ENCODE measurements at regions not wholly inside any gene's neighbourhood (a gene's known extent, or its start where the extent isn't known, plus 50 kb on each side); places are given as distances from the start of the nearest gene placed in this dataset.
"Not testable (repeated sequence)": the region's sequence is repeated elsewhere in the genome, so short reads cannot be mapped to it uniquely, and the experiment has no call there.

- DNase-seq = peak in 1 of 2 donors; percentile 10
Measured at GRCh38 chr12:46516933-46517578, 144.5 kb upstream of the SLC38A2 start.

DNA sequence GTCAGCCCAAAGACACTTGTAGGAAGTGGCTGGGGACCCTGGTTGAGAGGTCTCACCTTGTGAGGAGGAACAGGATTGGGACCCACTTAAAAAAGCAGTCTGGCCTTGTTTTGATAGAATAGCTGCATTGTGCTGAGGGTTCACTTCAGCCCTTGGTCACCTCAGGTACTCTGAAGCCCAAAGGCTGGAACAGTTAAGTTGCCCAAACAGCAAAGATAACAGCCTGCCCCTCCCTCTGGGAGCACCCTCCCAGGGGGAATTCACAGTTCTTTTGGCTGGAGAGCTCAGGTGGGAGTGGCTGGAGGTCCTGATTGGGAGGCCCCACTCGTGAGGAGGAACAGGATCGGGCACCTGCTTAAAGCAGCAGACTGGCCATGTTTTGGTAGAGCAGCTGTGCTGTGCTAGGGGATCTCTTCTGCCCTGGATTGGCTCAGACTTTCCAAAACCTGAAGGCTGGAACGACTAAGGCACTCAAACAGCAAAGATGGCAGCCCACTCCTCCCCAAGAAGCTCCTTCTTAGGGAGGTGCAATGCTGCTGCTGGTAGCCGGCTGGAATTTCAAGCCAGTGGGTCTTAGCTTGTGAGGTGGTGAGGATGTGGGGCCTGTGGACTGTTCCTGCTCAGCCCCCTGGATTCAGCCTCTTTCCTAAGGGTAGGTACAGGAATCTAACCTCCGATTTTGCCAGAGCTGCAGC lies 143.8 kb upstream of the SLC38A2 start:
- no peak for DNase-seq

DNA sequence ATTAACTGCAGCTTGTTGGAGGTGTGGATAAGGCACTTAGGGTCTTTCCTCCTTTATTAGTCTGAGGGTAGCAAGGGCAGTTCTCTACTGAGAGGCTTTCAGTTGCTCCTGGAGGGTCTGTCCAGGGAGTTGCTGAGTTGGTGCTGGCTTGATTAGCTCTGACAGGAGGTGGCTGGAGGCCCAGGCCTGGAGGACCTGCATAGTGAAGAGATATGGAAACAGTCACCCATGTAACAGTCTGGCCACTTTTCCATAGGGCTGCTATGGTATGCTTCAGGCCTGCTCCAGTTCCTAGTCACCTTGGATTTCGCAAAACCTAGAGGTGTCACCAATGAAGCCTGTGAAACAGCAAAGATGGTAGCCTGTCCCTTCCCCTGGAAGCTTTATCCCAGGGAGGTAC lies 143.3 kb upstream of the SLC38A2 start:
- DNase-seq = no peak

DNA sequence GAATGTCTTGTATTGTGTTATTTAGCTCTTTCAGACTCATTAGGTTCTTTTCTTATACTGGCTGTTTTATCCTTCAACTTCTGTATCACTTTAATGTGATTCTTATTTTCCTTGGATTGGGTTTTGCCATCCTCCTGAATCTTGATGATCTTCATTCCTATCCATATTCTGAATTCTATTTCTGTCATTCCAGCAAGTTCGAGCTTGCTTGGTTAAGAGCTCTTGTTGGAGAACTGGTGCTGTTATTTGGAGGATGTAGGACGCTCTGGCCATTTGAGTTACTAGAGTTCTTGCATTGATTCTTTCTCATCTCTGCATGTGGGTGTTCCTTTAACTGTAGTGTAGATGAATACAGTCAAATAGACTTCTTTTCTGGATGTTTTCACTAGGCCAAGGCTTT lies 142.3 kb upstream of the SLC38A2 start:
- DNase-seq = no peak

DNA sequence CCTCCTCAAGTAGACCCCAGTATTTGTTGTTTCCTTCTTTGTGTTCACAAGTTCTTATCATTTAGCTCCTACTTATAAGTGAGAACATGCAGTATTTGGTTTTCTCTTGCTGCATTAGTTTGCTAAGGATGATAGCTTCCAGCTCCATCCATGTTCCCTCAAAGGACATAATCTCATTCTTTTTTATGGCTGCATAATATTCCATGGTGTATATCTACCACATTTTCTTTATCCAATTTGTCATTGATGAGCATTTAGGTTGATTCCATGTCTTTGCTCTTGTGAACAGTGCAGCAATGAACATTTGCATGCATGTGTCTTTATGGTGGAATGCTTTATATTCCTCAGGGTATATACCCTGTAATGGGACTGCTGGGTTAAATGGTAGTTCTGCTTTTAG lies 137.7 kb upstream of the SLC38A2 start:
- DNase-seq = not testable (repeated sequence)

DNA sequence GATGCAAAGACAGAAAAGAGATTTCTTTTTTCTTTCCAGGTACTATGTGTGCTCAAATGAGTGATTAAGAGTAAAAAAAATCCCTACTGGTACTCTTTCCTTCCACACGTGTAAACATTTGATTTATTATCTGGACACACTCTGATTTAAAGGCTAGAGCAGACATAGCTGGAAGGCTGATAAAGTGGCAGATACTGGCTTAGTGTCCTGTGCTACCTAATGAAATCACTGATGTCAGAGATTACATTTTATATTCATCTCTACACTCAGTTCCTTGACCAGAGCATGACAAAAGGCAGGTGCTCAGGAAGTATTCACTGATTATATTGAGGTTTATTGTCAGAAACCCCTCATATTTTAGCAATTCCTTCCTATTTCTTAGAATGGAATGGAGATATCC lies 136.6 kb upstream of the SLC38A2 start:
- no peak for DNase-seq

DNA sequence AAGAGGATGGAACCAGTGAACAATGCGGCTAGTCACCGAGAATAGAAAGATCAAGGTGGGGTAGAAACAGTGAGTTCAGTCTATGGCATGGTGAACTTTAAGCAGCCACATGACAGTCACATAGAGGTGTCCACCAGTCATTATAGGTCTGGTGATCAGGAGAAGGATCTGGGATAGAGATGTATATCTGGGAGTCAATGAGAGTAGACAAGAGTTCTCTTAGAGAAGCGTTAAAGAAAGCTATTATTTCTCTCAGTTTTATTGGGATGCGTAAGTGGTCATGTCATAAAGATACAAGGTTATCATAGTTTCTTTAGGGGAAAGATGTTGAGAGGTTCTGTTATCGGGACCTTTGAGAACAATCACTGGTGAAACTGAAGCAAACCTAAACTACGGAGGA lies 136.1 kb upstream of the SLC38A2 start:
- no peak for DNase-seq

DNA sequence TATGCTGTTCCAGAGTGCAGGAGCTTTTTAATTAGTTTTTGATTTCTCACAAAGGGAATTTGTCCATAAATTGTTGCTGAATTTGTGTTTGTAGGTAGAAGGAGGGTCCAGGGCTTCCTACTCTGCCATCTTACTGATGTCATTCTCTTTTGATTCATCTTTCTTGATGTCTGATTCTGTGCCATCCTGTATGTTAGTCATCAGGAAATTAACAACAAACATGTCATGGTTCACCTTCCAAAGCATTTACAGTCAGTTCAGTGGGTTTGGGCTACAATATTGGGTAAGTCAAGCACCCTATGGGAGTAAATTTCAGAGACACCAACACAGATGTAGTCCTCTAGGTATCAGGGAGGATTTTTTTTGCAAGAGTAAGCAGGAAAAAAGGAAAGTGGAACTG lies 135.2 kb upstream of the SLC38A2 start:
- DNase-seq = no peak

GRCh38 chr12:46506961-46507360 lies 134.4 kb upstream of the SLC38A2 start:
- no peak for DNase-seq

- no peak for DNase-seq
Measured at GRCh38 chr12:46506198-46506597, 133.6 kb upstream of the SLC38A2 start.

- DNase-seq = no peak
Measured at GRCh38 chr12:46504494-46504893, 131.9 kb upstream of the SLC38A2 start.

DNA sequence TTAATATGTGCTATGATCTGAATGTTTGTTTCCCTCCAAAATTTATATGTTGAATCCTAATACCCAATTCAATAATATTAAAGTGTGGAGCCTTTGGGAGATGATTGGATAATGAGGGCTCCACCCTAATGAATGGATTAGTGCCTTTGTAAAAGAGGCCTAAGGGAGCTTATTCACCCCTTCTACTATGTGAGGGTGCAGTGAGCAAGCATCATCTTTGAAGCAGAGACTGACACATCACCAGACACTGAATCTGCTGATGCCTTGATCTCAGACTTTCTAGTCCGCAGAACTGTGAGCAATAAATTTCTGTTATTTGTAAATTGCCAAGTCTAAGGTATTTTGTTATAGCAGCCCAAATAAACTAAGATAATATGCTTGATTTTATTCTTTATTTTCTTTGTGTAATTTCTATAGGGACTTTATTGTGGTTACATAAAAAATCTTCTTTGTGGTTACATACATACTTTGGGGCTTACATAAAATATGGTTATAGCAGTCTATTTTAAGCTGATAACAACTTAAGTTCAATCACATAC lies 131.1 kb upstream of the SLC38A2 start:
- DNase-seq = no peak

DNA sequence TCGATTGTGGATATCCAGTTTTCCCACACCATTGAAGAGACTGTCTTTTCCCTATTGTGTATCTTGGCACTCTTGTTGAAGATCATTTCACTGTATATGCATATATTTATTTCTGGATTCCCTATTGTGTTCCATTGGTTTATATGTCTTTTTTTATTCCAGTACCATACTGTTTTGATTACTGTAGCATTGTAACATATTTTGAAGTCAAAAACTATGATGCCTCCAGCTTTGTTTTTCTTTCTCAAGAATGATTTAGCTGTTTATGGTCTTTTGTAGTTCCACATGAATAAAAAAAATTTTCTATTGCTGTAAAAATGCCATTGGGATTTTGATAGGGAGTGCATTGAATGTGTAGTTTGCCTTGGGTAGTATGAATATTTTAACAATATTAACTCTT lies 128.1 kb upstream of the SLC38A2 start:
- no peak for DNase-seq

DNA sequence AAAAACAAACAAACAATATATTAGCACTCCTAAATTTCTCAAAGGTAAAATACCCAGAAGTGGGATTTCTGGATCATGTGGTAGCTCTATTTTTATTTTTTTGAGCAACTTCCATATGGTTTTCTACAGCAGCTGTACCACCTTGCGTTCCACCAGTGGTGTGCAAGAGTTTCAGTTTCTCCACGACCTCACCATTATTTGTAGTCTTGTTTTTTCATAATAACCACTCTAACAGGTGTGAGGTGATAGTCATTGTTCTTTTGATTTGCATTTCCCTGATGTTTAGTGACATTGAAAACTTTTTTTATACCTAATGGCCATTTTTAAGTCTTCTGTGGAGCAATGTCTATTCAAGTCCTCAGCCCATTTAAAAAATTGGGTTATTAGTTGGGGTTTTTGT lies 127.3 kb upstream of the SLC38A2 start:
- DNase-seq = no peak

DNA sequence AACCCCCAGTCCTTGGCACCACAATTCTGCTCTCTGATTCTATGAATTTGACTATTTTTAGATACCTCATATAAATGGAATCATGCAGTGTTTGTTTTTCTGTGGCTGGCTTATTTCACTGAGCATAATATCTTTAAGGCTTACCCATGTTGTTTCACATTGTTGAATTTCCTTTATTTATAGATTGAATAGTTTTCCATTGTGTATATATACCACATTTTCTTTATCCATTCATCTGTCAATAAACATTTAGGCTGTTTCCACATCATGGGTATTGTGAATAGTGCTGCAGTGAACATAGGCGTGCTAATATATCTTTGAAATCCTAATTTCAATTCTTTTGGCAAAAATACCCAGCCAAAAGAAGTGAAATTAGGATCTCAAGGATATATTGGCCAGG lies 126.7 kb upstream of the SLC38A2 start:
- no peak for DNase-seq

DNA sequence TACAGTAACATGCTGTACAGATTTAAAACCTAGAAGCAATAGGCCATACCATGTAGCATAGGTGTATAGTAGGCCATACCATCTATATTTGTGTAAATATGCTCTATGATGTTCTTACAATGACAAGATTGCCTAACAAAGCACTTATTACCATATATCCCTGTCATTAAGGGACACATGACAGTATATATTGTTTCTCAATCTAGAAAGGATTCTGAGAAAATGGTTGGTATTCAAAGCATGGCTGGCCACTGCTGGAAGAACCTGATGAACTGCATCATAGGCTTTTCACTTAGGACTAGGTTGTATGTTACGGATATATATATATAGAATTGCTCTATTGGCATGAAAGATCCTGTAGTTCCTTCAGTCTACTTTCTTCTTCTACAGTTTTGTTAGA lies 125.2 kb upstream of the SLC38A2 start:
- DNase-seq = no peak

- DNase-seq = no peak
Measured at GRCh38 chr12:46494424-46494823, 121.9 kb upstream of the SLC38A2 start.

GRCh38 chr12:46493834-46494181 lies 121.2 kb upstream of the SLC38A2 start:
- no peak for DNase-seq

GRCh38 chr12:46493150-46493833 lies 120.7 kb upstream of the SLC38A2 start:
- DNase-seq = no peak

DNA sequence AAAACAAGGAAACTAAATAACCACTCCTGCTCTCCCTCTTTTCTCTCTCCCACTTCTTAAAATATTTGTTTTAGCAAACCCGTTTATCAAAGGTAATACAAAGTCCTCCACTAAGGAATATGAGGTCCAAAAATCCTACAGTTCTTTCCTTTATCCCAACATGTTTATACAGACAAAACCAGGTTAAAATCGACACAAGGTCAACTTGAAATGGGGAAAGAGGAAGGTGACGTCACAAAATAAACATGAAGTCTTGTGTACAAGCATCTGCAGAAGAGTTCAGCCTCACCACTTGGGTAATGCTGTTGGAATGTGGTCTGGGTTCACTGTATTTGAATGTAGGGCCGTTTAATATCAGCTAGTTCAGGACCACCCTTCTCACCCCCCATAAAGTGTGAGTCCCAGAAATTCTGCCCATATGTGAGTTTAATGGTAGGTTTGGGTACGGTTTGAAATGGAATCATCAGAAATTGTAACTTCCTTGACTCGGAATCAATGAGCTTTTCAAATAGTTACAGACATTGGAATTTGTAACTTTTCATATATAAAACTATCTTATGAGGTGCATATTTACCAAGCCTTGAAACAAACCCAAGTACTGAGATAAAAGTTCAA lies 120.0 kb upstream of the SLC38A2 start:
- DNase-seq = no peak

- DNase-seq = no peak
Measured at GRCh38 chr12:46491548-46491947, 119.0 kb upstream of the SLC38A2 start.

GRCh38 chr12:46490635-46491034 lies 118.1 kb upstream of the SLC38A2 start:
- no peak for DNase-seq

DNA sequence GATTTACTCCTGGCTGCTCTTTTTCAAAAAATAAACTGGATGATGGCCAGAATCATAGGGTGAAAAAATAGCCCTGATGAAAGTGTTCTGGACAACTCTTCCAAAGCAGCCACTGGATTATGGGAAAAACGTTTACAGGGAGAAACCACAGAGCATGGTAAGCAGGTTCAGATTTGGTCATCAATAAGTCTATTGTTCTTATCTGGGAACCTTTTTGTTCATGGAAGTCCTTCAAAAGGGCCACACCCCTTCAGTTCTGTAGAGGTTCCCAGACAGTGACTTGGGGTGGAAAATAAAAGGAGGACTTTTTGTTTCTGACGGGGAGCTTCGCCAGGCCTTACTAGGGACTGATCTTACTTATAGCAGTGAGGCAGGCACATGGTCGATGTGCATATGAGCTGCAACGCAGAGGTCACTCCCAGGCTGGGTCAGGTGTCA lies 117.4 kb upstream of the SLC38A2 start:
- DNase-seq = no peak
